ENCODE measurements at regions not wholly inside any gene's neighbourhood (a gene's known extent, or its start where the extent isn't known, plus 50 kb on each side); places are given as distances from the start of the nearest gene placed in this dataset.

DNA sequence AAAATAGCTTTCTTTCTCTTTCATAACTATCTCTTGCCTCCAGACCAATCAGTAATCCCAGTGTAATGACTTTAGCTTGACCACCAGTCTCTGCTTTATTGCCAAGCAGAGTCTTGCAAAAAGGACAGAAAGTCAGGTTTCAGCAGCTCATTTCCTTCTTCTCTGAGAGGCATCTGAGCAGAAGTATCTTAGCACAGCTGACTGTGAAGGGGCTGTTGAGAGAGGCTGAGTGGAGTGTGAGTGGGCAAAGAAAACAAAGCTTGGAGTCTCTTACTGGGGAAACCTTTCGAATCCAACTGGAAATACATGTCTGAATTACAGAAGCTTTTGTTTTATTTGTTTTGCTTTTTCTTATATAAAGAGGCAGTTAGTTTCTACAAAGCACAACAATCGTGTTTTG lies 170.3 kb upstream of the IGFBP7 start (continued):
- no peak for TF ChIP-seq ZNF615 (CRISPR knock-in tag; IDR thresholded peaks at IDR 0.05; ENCODE audit: borderline replicate concordance)
- no peak for TF ChIP-seq PAWR (CRISPR knock-in tag; IDR thresholded peaks at IDR 0.05; ENCODE audit: borderline replicate concordance)
- TF ChIP-seq ZSCAN9 (CRISPR knock-in tag; IDR thresholded peaks at IDR 0.05; ENCODE audit: borderline replicate concordance), result no peak
- TF ChIP-seq ATRX (CRISPR knock-in tag; IDR thresholded peaks at IDR 0.05; ENCODE audit: borderline replicate concordance), result no peak
- no peak for TF ChIP-seq FOSL2 (CRISPR knock-in tag; IDR thresholded peaks at IDR 0.05)
- no peak for TF ChIP-seq KLF12 (CRISPR knock-in tag; IDR thresholded peaks at IDR 0.05; ENCODE audit: borderline replicate concordance)
- no peak for TF ChIP-seq ZNF251 (CRISPR knock-in tag; IDR thresholded peaks at IDR 0.05)
- TF ChIP-seq, protein P1, sequence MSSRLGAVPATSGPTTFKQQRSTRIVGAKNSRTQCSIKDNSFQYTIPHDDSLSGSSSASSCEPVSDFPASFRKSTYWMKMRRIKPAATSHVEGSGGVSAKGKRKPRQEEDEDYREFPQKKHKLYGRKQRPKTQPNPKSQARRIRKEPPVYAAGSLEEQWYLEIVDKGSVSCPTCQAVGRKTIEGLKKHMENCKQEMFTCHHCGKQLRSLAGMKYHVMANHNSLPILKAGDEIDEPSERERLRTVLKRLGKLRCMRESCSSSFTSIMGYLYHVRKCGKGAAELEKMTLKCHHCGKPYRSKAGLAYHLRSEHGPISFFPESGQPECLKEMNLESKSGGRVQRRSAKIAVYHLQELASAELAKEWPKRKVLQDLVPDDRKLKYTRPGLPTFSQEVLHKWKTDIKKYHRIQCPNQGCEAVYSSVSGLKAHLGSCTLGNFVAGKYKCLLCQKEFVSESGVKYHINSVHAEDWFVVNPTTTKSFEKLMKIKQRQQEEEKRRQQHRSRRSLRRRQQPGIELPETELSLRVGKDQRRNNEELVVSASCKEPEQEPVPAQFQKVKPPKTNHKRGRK (CRISPR knock-in tag; IDR thresholded peaks at IDR 0.05), result no peak
- TF ChIP-seq ZNF780A (CRISPR knock-in tag; IDR thresholded peaks at IDR 0.05), result no peak

DNA sequence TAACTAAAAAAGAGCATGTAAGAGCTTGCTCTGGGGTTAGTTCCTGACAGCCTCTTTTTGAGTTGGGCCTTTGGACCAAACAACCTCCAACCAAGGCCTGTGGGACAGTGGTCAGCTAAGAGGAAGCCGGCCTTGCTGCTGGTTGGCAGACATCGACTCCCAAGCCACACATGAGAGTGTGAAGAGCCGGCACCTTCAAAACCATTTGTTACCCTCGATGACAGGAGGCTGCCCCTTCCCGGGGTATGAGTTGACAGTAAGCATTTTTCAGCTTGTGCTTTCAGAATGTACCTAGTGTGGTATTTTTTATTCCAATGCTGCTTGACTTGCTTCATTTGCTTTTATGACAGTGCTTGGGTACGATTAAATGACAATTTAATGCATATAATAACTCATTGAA lies 168.6 kb upstream of the IGFBP7 start:
- 11% methylated on average over 6 of the region's 6 CpGs for WGBS (ENCODE audit: low lambda C conversion rate)
- no peak for FAIRE-seq

More for the DNA sequence above, 168.6 kb upstream of the IGFBP7 start:
- Histone ChIP-seq H3K27ac (ENCODE audit: extremely low read length, insufficient read depth, low read length) (no peak overlapping the region), H3K9ac (ENCODE audit: insufficient read depth, low read depth, low read length) (no peak overlapping the region), H3K36me3 (replicated peaks in 1 of 2; ENCODE audit: control insufficient read depth in 1 of 2, insufficient read depth in 2 of 2, low read length in 2 of 2) (no peaks in the 10 kb centered on the region), H3K4me2 (ENCODE audit: low read depth, low read length) (no peak overlapping the region), H3K4me3 (replicated peaks in 1 of 3; ENCODE audit: insufficient read depth in 1 of 3, low read depth in 2 of 3, low read length in 3 of 3) (no peak overlapping the region), H3K4me1 (ENCODE audit: insufficient read depth, low read length) (no peaks in the 10 kb centered on the region), H4K20me1 (ENCODE audit: insufficient read depth, low read length) (no peaks in the 10 kb centered on the region), H2AFZ (ENCODE audit: low read length) (no peak overlapping the region), H3K27me3 (ENCODE audit: control insufficient read depth in 1 of 2, insufficient read depth in 2 of 2, low read length in 2 of 2) (no peaks in the 10 kb centered on the region; a peak in 2 of 5 replicates), H3K9me3 (ENCODE audit: low read length) (no peaks in the 10 kb centered on the region), H3K79me2 (ENCODE audit: insufficient read depth, low read length) (no peaks in the 10 kb centered on the region)
- no peak for DNase-seq (ENCODE audit: low spot score)
- in situ Hi-C loops (cut with HindIII; ENCODE audit: extremely low pct_ligation_motif_present, low pct_unique_long_range_greater_than_20kb), result no loop called here
- TF ChIP-seq CBX1 (IDR thresholded peaks at IDR 0.05; ENCODE audit: low read depth) (no peak), HMGA1 (CRISPR knock-in tag; conservative IDR thresholded peaks at IDR 0.05) (no peak), EZH2 (conservative IDR thresholded peaks at IDR 0.05; ENCODE audit: low read depth, low read length) (no peak), ZNF567 (CRISPR knock-in tag; IDR thresholded peaks at IDR 0.05; ENCODE audit: borderline replicate concordance) (no peak), TARDBP (CRISPR knock-in tag; IDR thresholded peaks at IDR 0.05) (no peak), HCFC1 (IDR thresholded peaks at IDR 0.05; ENCODE audit: low read depth, low read length) (no peak)
- no TSS peak for BruUV-seq (replicated peaks)
- ChIA-PET POLR2A (no interaction called here), CTCF (ENCODE audit: low intra/inter-chr PET ratio, low total read pairs) (no interaction called here)
- ATAC-seq, result no peak
- intact Hi-C loops (cut with micrococcal nuclease; ENCODE audit: unreplicated experiment), result no loop called here

Measured in HepG2 (cell line).